ENCODE measurements at regions not wholly inside any gene's neighbourhood (a gene's known extent, or its start where the extent isn't known, plus 50 kb on each side); places are given as distances from the start of the nearest gene placed in this dataset.

GRCh38 chr1:78234496-78234895 lies 188.7 kb downstream of the GIPC2 start:
- no peak for TF ChIP-seq CTCF (IDR thresholded peaks at IDR 0.05; ENCODE audit: insufficient read depth, low read length, poor library complexity, severe bottlenecking)
- TF ChIP-seq EZH2phosphoT487 (conservative IDR thresholded peaks at IDR 0.05; ENCODE audit: low read length) = no peak
